ENCODE measurements at regions not wholly inside any gene's neighbourhood (a gene's known extent, or its start where the extent isn't known, plus 50 kb on each side); places are given as distances from the start of the nearest gene placed in this dataset.

- Mint-ChIP-seq H3K36me3 (ENCODE audit: low read depth) (no peaks in the 10 kb centered on the region), H3K9me3 (peaks cover 10% of the 10 kb centered on the region), H3K4me3 (no peak overlapping the region), H3K4me1 (ENCODE audit: low read depth) (no peaks in the 10 kb centered on the region), H3K27ac (no peak overlapping the region), H3K27me3 (no peaks in the 10 kb centered on the region)
- H3K27ac ChIP-seq (ENCODE audit: low read depth in 1 of 2, low read length in 2 of 2) = no peak overlapping the region
- DNase-seq (no peak), ATAC-seq (ENCODE audit: poor library complexity) (no peak)
- no peaks in the 10 kb centered on the region for H3K4me1 ChIP-seq (ENCODE audit: insufficient read depth, low read length)
- ChIA-PET CTCF (no interaction called here), POLR2A (no interaction called here)
- H3K36me3 ChIP-seq (ENCODE audit: insufficient read depth, low read length) = no peaks in the 10 kb centered on the region
- intact Hi-C loops (cut with DNase I, micrococcal nuclease) = no loop called here
- TF ChIP-seq CTCF (IDR thresholded peaks at IDR 0.05) = no peak
- H3K4me3 ChIP-seq (ENCODE audit: low read length) = no peak overlapping the region
- peaks cover 0 to 11% of the 10 kb centered on the region in 2 experiments for H3K9me3 ChIP-seq (ENCODE audit: control insufficient read depth in 1 of 2, insufficient read depth in 1 of 2, low read length in 2 of 2)
- H3K27me3 ChIP-seq (ENCODE audit: control insufficient read depth in 1 of 2, insufficient read depth in 2 of 2, low read length in 2 of 2) = no peaks in the 10 kb centered on the region
Measured at GRCh38 chr16:62288990-62289629, 252.9 kb upstream of the CDH8 start.

- Histone ChIP-seq H3K36me3 (ENCODE audit: insufficient read depth, low read length) (no peaks in the 10 kb centered on the region), H3K4me1 (ENCODE audit: insufficient read depth, low read length) (no peaks in the 10 kb centered on the region), H3K4me3 (ENCODE audit: low read length) (no peak overlapping the region), H3K27me3 (ENCODE audit: control insufficient read depth in 1 of 2, insufficient read depth in 2 of 2, low read length in 2 of 2) (no peaks in the 10 kb centered on the region), H3K9me3 (ENCODE audit: control insufficient read depth in 1 of 2, insufficient read depth in 1 of 2, low read length in 2 of 2) (peaks cover 4 to 8% of the 10 kb centered on the region in 2 experiments), H3K27ac (ENCODE audit: low read depth in 1 of 2, low read length in 2 of 2) (no peak overlapping the region)
- ATAC-seq (ENCODE audit: poor library complexity) (no peak), DNase-seq (no peak)
- no peak for TF ChIP-seq CTCF (IDR thresholded peaks at IDR 0.05)
- ChIA-PET POLR2A (no interaction called here), CTCF (no interaction called here)
- H3K4me3 Mint-ChIP-seq = no peak overlapping the region
- H3K36me3 Mint-ChIP-seq (ENCODE audit: low read depth) = no peaks in the 10 kb centered on the region
- H3K27me3 Mint-ChIP-seq = no peaks in the 10 kb centered on the region
- H3K27ac Mint-ChIP-seq = no peak overlapping the region
- peaks cover 11% of the 10 kb centered on the region for H3K9me3 Mint-ChIP-seq
- intact Hi-C loops (cut with DNase I, micrococcal nuclease) = no loop called here
- H3K4me1 Mint-ChIP-seq (ENCODE audit: low read depth) = no peaks in the 10 kb centered on the region
Measured at GRCh38 chr16:62280506-62280905, 244.3 kb upstream of the CDH8 start.

GRCh38 chr16:62277942-62278341, 241.7 kb upstream of the CDH8 start:
- Histone ChIP-seq H3K4me3 (ENCODE audit: low read length) (no peak overlapping the region), H3K4me1 (ENCODE audit: insufficient read depth, low read length) (no peaks in the 10 kb centered on the region), H3K27ac (ENCODE audit: low read depth in 1 of 2, low read length in 2 of 2) (no peak overlapping the region), H3K27me3 (ENCODE audit: control insufficient read depth in 1 of 2, insufficient read depth in 2 of 2, low read length in 2 of 2) (no peaks in the 10 kb centered on the region), H3K9me3 (ENCODE audit: control insufficient read depth in 1 of 2, insufficient read depth in 1 of 2, low read length in 2 of 2) (peaks cover 4 to 8% of the 10 kb centered on the region in 2 experiments), H3K36me3 (ENCODE audit: insufficient read depth, low read length) (no peaks in the 10 kb centered on the region)
- Mint-ChIP-seq H3K4me3 (no peak overlapping the region), H3K4me1 (ENCODE audit: low read depth) (no peaks in the 10 kb centered on the region), H3K27me3 (no peaks in the 10 kb centered on the region), H3K36me3 (ENCODE audit: low read depth) (no peaks in the 10 kb centered on the region), H3K27ac (no peak overlapping the region), H3K9me3 (peaks cover 14% of the 10 kb centered on the region)
- DNase-seq (no peak), ATAC-seq (ENCODE audit: poor library complexity) (no peak)
- TF ChIP-seq CTCF (IDR thresholded peaks at IDR 0.05) = no peak
- POLR2A ChIA-PET = no interaction called here
- intact Hi-C loops (cut with DNase I, micrococcal nuclease) = no loop called here
- CTCF ChIA-PET = no interaction called here

All from CD4-positive, alpha-beta T cell (primary cell).